GM19452 (cell line): ENCODE measurements at regions not wholly inside any gene's neighbourhood (a gene's known extent, or its start where the extent isn't known, plus 50 kb on each side); places are given as distances from the start of the nearest gene placed in this dataset.
"Not testable (repeated sequence)": the region's sequence is repeated elsewhere in the genome, so short reads cannot be mapped to it uniquely, and the experiment has no call there.

Experiments used
- ATAC-seq: cut with Tn5 transposase; IDR thresholded peaks from one replicate; pipeline ENCODE4 v1.9.1; 2021; ENCODE audit not compliant: unreplicated experiment

GRCh38 chr10:59033622-59034021, 142.8 kb upstream of the PHYHIPL start:
- ATAC-seq: no peak

DNA sequence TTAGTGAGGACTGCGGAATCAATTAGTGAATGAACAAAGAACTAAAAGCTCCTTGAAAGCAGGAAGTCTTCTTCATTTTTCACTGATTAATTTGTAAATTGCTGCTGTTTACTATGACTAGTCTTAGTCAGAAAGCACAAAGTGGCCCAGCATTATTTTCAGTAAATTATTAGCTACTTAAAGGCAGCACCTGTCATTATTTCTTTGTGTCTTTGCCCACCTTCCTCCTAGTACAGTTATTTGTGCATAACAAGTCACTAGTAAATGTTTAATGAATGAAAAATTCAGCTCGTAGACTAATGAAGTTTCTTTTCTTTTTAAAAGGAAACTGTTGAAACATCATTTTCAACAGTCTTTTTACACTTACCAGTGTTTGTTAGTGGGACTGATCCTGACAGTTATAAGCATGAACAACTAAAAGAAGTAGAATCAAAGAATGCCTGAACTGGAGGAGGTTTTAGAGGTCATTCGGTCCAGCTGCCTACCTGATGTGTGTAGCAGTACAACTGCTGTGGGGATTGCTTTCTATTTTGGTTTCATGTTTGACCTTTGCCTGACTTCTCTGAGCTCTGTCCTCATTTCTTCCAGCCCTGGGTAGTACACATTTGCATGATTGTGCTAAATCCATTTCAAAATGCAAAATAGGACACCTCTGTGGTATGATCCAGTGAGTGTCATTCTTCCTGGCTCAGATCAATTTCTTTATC, 140.0 kb upstream of the PHYHIPL start:
- ATAC-seq: peak; percentile 93

GRCh38 chr10:59037018-59037389, 139.4 kb upstream of the PHYHIPL start:
- no peak for ATAC-seq

GRCh38 chr10:59037506-59037905, 138.9 kb upstream of the PHYHIPL start:
- ATAC-seq: no peak

- ATAC-seq: not testable (repeated sequence)
Observed at GRCh38 chr10:59043358-59043757, 133.1 kb upstream of the PHYHIPL start.

DNA sequence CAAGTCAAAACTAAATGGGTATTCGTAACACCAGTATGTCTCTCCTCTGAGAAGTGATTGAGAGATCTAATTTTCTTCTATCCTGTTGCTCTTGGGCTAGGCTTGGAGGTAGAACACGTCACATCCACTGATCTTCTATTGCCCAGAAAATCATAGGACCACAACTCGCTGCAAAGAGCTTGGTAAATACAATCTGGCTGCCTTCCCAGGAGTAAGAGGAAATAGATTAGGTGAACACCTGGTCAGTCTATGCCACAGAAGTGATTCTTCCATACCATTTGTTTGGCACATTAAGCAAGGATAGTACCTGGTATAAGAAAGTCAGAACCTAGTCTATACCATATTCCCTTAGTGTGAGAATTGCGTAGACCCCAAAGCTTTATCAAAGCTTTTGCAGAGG, 129.3 kb upstream of the PHYHIPL start:
- no peak for ATAC-seq

- ATAC-seq: peak; percentile 83
Observed at GRCh38 chr10:59047957-59048618, 128.4 kb upstream of the PHYHIPL start.

DNA sequence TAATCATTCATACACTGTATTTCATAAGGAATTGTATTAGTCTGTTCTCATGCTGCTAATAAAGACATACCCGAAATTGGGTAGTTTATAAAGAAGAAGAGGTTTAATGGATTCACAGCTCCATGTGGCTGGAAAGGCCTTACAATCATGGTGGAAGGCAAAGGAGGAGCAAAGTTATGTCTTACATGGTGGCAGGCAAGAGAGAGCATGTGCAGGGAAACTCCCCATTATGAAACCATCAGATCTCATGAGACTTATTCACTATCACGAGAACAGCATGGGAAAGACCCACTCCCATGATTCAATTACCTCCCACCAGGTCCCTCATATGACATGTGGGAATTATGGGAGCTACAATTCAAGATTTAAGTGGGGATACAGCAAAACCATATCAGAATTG, 122.9 kb upstream of the PHYHIPL start:
- ATAC-seq: not testable (repeated sequence)

DNA sequence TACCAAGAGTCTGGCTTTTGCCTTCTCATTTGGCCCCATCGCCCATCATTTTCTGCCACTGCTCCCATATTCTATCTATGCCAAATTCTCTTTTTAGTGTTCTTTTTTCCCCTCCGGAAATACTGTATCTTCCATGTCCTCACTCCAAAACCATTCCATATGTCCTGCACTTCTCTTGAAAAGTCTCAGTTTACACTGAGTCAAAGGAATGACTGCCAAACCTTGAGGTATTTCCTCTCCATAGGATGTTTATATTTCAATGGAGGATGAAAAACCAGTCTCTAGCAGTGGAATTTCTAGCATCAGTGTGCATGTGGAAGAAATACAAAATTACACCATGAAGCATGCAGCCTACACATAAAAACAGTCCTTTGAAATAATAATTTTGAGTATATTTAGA, 121.4 kb upstream of the PHYHIPL start:
- no peak for ATAC-seq

DNA sequence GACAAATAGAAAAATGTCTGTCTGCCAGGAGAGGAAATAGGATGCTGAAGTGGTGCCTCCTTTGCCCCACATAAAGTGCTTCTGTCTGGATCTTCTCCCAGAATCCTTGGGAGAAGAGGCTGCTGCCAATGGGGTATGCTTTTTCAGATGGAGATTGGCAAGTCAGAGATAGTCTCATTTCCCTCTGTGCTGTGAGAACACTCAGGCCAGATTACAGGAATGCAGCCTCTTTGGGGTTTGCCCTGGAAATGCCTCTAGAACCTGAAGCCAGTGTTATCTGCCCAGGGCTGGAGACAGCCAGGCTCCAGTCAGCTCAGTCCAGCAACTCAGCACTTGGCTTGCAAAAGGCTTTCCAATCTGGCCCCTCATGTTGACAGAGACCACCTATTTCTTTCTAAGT, 119.1 kb upstream of the PHYHIPL start:
- no peak for ATAC-seq

GRCh38 chr10:59060852-59061251, 115.6 kb upstream of the PHYHIPL start:
- ATAC-seq: no peak

DNA sequence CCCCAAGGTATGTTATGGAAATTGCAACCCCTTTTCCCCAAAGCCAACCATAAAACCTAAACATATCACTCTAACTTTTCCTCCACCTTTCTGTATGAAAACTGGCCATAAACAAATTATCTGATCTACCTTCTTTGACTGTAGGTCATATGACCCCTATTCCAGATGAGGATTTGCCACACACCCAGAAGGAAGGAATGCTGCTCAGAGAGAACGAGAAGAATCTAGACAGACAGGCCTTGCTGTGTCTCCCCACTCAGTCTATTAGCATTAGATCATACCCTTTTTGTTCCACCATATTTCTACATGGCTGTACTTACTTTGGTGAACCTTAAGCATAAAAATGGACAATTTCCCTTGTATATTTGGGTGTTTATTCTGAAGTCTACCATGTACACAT, 113.0 kb upstream of the PHYHIPL start:
- ATAC-seq: no peak

- no peak for ATAC-seq
Observed at GRCh38 chr10:59064080-59064692, 112.3 kb upstream of the PHYHIPL start.

DNA sequence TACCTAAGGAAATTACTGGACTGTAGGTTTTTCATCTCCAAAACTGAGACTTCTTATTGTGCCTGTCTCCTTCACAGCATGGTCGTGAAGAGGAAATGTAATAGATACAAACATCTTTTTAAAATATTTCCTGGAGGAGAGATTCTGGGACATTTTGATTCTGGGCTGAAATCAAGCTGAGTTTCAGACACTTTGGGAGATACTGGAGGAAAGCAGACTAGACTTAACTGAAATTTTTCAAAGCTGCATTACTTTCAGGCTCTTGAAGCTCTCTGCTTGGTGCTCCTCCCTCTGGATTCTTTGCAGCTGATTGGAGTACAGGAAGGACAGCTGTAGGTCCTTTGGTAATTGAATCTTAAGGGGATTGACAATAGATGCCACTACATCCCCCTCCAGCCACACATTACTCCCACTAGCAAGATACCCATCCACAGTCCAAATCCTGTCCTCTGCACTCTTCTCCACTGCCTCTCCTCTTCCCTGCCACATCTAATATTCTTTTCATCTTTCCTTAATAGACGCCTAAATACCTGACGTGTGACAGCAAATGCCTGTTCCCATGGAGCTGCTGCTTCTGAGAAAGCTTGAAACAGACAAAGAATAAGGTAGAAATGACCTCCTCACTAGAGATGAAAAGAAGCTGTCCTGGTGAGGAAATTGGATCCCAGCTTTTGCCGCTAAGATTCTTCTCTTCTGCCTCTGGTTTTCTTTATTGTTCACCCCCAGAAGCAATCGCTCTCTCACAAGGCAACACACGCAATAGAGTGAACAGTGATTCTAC, 111.5 kb upstream of the PHYHIPL start:
- no peak for ATAC-seq

DNA sequence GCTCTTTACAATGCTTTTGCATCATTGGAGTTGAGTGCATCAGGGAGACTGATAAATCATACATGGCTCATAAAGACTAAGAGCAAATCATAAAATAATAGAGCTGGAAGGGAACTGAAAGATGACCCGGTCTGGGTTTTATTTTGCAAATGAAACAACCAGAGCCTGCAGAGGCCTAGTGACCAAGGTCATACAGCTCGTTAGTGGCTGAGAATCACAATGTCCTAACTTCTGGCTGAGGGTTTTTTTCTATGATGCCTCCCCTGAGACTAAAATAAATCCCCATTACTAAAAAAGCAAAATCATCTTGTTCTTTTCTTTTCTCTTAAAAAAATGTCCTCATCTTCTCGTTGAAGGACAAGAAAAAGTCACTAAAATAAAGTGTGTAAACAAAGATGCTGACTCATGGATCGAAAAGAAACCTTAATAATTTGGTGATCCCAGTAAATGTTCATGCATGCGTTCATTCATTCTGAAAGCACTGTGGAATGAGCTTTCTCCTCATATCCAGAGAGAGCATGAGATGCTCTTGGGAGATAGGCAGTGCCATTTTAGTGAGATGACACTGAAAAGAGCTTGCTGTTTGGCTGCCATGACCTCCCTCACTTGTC, 107.8 kb upstream of the PHYHIPL start:
- no peak for ATAC-seq

DNA sequence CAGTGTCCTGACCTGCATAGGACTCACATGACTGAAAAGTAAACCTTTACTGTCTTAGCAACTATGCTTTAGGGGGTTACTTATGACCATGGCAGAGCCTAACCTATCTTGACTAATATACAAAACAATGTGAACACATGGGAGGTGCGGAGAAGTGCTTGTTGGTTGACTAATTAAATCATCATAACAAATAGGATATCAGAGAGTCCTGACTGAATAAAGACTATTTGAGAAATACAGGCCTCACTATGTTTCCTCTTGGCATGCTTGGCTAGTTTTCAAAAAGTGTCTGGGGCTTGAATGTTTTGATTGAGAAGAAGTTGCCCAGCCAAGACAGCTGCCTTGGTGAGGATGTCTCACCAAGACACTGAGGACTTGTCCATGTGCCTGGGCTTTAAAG, 104.4 kb upstream of the PHYHIPL start:
- no peak for ATAC-seq

- ATAC-seq: no peak
Observed at GRCh38 chr10:59073456-59074053, 102.9 kb upstream of the PHYHIPL start.

DNA sequence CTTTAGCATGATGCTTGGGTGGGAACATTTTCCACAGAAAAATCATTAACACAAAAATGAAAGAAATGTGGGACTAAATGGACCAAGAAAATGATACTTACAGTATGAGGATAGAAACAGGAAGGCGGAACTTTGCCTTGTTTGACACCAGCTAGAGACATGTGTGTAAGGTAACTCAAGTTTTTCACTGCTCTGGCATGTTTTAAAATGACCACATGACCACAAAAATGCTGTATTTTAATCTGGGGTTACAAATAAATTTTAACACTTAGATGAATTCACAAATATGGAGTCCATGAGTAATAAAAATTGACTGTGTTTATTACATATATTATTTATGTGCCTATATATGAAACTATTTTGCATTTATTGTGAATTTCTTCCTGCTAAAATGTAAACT, 100.9 kb upstream of the PHYHIPL start:
- no peak for ATAC-seq

- ATAC-seq: no peak
Observed at GRCh38 chr10:59077855-59078254, 98.6 kb upstream of the PHYHIPL start.

GRCh38 chr10:59078978-59079377, 97.5 kb upstream of the PHYHIPL start:
- ATAC-seq: no peak
